GM10266 (cell line): ENCODE measurements at regions not wholly inside any gene's neighbourhood (a gene's known extent, or its start where the extent isn't known, plus 50 kb on each side); places are given as distances from the start of the nearest gene placed in this dataset.

Source experiments
- DNase-seq: peaks from one replicate; pipeline ENCODE4 v3.0.0; 2012; ENCODE audit errors: extremely low spot score
- TF ChIP-seq, protein P1 (sequence below): IDR thresholded peaks from 2 replicates; pipeline ENCODE4 v1.5.1; 2012; ENCODE audit warnings: mild to moderate bottlenecking, low read depth; ENCODE audit not compliant: control insufficient read depth, insufficient read depth; ENCODE audit errors: missing control alignments

GRCh38 chr1:55413286-55413685 lies 198.1 kb upstream of the USP24 start:
- no peak for DNase-seq
- TF ChIP-seq, protein P1, sequence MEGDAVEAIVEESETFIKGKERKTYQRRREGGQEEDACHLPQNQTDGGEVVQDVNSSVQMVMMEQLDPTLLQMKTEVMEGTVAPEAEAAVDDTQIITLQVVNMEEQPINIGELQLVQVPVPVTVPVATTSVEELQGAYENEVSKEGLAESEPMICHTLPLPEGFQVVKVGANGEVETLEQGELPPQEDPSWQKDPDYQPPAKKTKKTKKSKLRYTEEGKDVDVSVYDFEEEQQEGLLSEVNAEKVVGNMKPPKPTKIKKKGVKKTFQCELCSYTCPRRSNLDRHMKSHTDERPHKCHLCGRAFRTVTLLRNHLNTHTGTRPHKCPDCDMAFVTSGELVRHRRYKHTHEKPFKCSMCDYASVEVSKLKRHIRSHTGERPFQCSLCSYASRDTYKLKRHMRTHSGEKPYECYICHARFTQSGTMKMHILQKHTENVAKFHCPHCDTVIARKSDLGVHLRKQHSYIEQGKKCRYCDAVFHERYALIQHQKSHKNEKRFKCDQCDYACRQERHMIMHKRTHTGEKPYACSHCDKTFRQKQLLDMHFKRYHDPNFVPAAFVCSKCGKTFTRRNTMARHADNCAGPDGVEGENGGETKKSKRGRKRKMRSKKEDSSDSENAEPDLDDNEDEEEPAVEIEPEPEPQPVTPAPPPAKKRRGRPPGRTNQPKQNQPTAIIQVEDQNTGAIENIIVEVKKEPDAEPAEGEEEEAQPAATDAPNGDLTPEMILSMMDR, result no peak

- DNase-seq, result no peak
- TF ChIP-seq, protein P1, result no peak
Observed at GRCh38 chr1:55412060-55412459, 196.9 kb upstream of the USP24 start.

GRCh38 chr1:55402671-55403464 lies 187.7 kb upstream of the USP24 start:
- DNase-seq, result no peak
- TF ChIP-seq, protein P1, result no peak

GRCh38 chr1:55402142-55402541 lies 187.0 kb upstream of the USP24 start:
- TF ChIP-seq, protein P1, result no peak
- DNase-seq, result no peak

DNA sequence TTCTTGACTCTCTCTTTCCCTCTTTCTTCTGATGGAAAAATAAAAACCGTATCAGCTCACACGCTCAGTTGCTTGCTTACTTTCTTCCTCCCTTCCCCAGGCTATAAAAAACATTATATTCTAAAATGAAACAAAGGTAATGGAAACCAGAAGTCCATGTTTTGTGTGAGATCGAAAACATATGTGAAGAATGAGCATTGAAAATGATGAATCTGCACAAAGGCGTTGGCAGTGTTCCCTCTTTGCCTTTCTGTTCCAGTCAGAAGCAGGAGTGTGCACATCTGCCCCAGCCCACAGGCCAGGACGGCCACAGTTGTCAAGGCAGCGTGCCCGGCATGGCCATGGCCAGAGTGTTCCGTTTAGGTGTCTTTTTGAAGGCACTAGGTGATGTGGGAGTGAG lies 185.3 kb upstream of the USP24 start:
- TF ChIP-seq, protein P1, result no peak
- no peak for DNase-seq

DNA sequence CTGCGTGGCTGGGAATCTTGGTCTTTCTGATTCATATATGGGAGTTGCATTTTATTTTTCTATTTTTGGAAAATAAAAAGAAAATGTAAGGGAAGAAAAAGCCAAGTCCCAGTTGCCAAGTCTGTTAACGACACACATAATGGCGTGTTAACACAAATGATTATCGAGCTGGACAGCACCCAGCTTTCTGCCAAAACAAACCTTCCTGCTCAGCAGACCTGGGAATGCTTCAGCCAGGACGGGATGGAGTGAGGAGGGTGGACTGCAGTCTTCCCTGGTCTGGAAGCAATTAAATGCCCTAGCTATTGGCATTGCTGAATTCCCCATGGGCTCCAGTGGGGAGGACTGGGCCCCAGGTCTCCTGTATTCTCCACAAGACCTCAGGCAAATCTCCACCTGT lies 184.2 kb upstream of the USP24 start:
- TF ChIP-seq, protein P1, result no peak
- DNase-seq, result no peak

DNA sequence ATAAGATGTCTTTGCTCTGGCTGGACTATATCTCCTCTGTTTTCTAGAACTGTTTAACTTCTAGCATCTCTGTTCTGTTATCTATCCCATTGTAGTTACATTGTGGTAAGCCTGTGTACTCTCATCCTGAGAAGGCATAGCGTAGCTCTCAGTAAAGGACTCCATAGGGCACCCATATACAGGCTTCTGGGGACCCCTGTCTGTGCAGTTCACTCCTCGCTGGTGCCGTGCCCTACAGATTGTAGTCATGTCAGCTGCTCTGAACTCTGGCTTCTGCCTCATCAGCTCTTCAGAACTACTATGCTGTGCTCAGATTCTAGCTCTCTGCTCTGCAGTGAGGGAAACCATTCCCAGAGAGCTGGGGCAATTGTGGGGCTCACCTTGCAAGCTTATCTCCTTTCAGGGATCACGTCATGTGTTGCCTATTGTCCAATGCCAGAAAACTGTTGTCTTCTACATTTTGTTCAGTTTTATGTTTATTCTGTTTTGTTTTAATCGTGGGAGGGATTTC lies 181.3 kb upstream of the USP24 start:
- no peak for DNase-seq
- TF ChIP-seq, protein P1, result no peak
